ENCODE measurements at regions not wholly inside any gene's neighbourhood (a gene's known extent, or its start where the extent isn't known, plus 50 kb on each side); places are given as distances from the start of the nearest gene placed in this dataset.

GRCh38 chr20:19942611-19943010 lies 74.6 kb upstream of the NAA20 start:
- no peak overlapping the region for H3K4me2 ChIP-seq (ENCODE audit: insufficient read depth, low read length)
- no peaks in the 10 kb centered on the region for H3K79me2 ChIP-seq (ENCODE audit: insufficient read depth, low read length)
- H3K4me3 ChIP-seq (ENCODE audit: low read depth in 1 of 2, low read length in 2 of 2): no peak overlapping the region
- peaks cover 5% of the 10 kb centered on the region; the same call in 1 of the 2 replicates for H3K4me1 ChIP-seq (ENCODE audit: insufficient read depth, low read length)
- H3K27me3 ChIP-seq (ENCODE audit: insufficient read depth, low read length, poor library complexity): peaks cover 10% of the 10 kb centered on the region
- TF ChIP-seq EZH2 (IDR thresholded peaks at IDR 0.05; ENCODE audit: borderline replicate concordance, low read depth, low read length, severe bottlenecking): no peak
- no peak for TF ChIP-seq CTCF (IDR thresholded peaks at IDR 0.05; ENCODE audit: borderline replicate concordance, extremely low read depth, low read length, poor library complexity, severe bottlenecking)
- no peaks in the 10 kb centered on the region for H3K9me3 ChIP-seq (ENCODE audit: insufficient read depth, low read length, severe bottlenecking)
- H3K9ac ChIP-seq (ENCODE audit: low read depth, low read length): no peak overlapping the region
- H3K36me3 ChIP-seq (ENCODE audit: insufficient read depth, low read length): no peaks in the 10 kb centered on the region
- no peak overlapping the region for H2AFZ ChIP-seq (ENCODE audit: low read depth, low read length)
- DNase-seq (no peak), ATAC-seq (ENCODE audit: insufficient read depth, low read depth) (no peak)
- H4K20me1 ChIP-seq (ENCODE audit: insufficient read depth, low read length): no peaks in the 10 kb centered on the region
- no peak overlapping the region for H3K27ac ChIP-seq (ENCODE audit: low read length)

- H3K9me3 ChIP-seq (ENCODE audit: insufficient read depth, low read length, severe bottlenecking): no peaks in the 10 kb centered on the region
- H3K9ac ChIP-seq (ENCODE audit: low read depth, low read length): no peak overlapping the region
- H2AFZ ChIP-seq (ENCODE audit: low read depth, low read length): no peak overlapping the region
- no peaks in the 10 kb centered on the region for H4K20me1 ChIP-seq (ENCODE audit: insufficient read depth, low read length)
- H3K79me2 ChIP-seq (ENCODE audit: insufficient read depth, low read length): no peaks in the 10 kb centered on the region
- TF ChIP-seq EZH2 (IDR thresholded peaks at IDR 0.05; ENCODE audit: borderline replicate concordance, low read depth, low read length, severe bottlenecking): no peak
- TF ChIP-seq CTCF (IDR thresholded peaks at IDR 0.05; ENCODE audit: borderline replicate concordance, extremely low read depth, low read length, poor library complexity, severe bottlenecking): no peak
- H3K27ac ChIP-seq (ENCODE audit: low read length): no peak overlapping the region
- ATAC-seq (ENCODE audit: insufficient read depth, low read depth) (no peak), DNase-seq (no peak)
- no peak overlapping the region for H3K4me2 ChIP-seq (ENCODE audit: insufficient read depth, low read length)
- H3K4me3 ChIP-seq (ENCODE audit: low read depth in 1 of 2, low read length in 2 of 2): no peak overlapping the region
- no peaks in the 10 kb centered on the region for H3K36me3 ChIP-seq (ENCODE audit: insufficient read depth, low read length)
- H3K4me1 ChIP-seq (ENCODE audit: insufficient read depth, low read length): no peaks in the 10 kb centered on the region
- H3K27me3 ChIP-seq (ENCODE audit: insufficient read depth, low read length, poor library complexity): peaks cover 7% of the 10 kb centered on the region
These were observed 74.1 kb upstream of the NAA20 start for GRCh38 chr20:19943061-19943521.

DNA sequence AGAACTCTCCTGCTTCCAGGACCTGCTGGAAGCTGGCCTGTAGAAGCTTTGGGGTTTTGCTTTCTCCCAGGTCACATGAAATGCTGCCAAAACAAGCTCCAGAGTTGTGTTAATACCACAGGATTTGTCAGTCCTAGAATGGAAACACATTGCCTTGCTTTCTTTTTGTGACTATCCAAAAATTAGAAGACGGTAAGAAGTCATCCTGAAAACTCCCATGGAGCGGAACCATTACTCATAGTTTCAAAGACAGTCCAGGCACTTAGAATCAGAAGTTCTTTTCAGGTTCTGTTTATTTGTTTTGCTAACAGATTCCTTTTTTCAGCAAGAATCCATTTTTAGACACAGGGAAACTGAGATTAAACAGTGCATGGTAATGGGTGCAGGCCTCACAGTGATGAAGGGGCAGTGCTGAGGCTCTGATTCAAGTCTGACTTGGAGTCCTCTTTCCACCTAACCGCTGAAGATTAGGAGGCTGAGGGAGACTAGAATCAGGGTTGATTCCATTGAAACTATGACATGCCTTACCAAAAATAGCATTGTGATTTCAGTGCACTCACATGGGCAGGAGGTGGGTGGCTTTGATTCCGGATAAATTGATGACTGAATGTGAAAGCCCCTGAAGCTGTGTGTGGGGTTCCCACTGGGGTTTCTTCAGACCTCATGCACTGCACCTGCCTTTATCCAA lies 72.2 kb upstream of the NAA20 start:
- DNase-seq (no peak), ATAC-seq (ENCODE audit: insufficient read depth, low read depth) (no peak)
- Histone ChIP-seq H3K4me1 (ENCODE audit: insufficient read depth, low read length) (no peaks in the 10 kb centered on the region), H4K20me1 (ENCODE audit: insufficient read depth, low read length) (no peaks in the 10 kb centered on the region), H3K27me3 (ENCODE audit: insufficient read depth, low read length, poor library complexity) (peaks cover 8% of the 10 kb centered on the region), H3K4me2 (ENCODE audit: insufficient read depth, low read length) (no peak overlapping the region), H3K27ac (ENCODE audit: low read length) (no peak overlapping the region), H3K4me3 (ENCODE audit: low read depth in 1 of 2, low read length in 2 of 2) (no peak overlapping the region), H3K36me3 (ENCODE audit: insufficient read depth, low read length) (no peaks in the 10 kb centered on the region), H3K79me2 (ENCODE audit: insufficient read depth, low read length) (no peaks in the 10 kb centered on the region), H2AFZ (ENCODE audit: low read depth, low read length) (no peak overlapping the region), H3K9me3 (ENCODE audit: insufficient read depth, low read length, severe bottlenecking) (no peaks in the 10 kb centered on the region), H3K9ac (ENCODE audit: low read depth, low read length) (no peak overlapping the region)
- TF ChIP-seq CTCF (IDR thresholded peaks at IDR 0.05; ENCODE audit: borderline replicate concordance, extremely low read depth, low read length, poor library complexity, severe bottlenecking) (no peak), EZH2 (IDR thresholded peaks at IDR 0.05; ENCODE audit: borderline replicate concordance, low read depth, low read length, severe bottlenecking) (no peak)

Data from DND-41 (cell line).